ENCODE measurements at regions not wholly inside any gene's neighbourhood (a gene's known extent, or its start where the extent isn't known, plus 50 kb on each side); places are given as distances from the start of the nearest gene placed in this dataset.

GRCh38 chr22:22097727-22098228 lies 115.2 kb upstream of the TOP3B start:
- TF ChIP-seq POLR2A (IDR thresholded peaks at IDR 0.05) = no peak
- no peak for TF ChIP-seq CTCF (IDR thresholded peaks at IDR 0.05)

All from Peyer's patch (tissue), 4 donors.